ENCODE measurements at regions not wholly inside any gene's neighbourhood (a gene's known extent, or its start where the extent isn't known, plus 50 kb on each side); places are given as distances from the start of the nearest gene placed in this dataset.

GRCh38 chr6:169165561-169166300 is 87.9 kb downstream of the THBS2 start:
- Mint-ChIP-seq H3K9me3 (no peaks in the 10 kb centered on the region), H3K27ac (no peak overlapping the region), H3K36me3 (ENCODE audit: insufficient read depth) (no peaks in the 10 kb centered on the region), H3K4me1 (ENCODE audit: low read depth in 2 of 2) (no peaks in the 10 kb centered on the region), H3K27me3 (peaks cover 32 to 67% of the 10 kb centered on the region in 2 donors), H3K4me3 (no peak overlapping the region)
- no peak for DNase-seq
- ATAC-seq (replicated peaks) = no peak

- DNase-seq (no peak), ATAC-seq (replicated peaks) (no peak)
- Mint-ChIP-seq H3K4me3 (no peak overlapping the region), H3K36me3 (ENCODE audit: insufficient read depth) (no peaks in the 10 kb centered on the region), H3K9me3 (no peaks in the 10 kb centered on the region), H3K4me1 (ENCODE audit: low read depth in 2 of 2) (no peaks in the 10 kb centered on the region), H3K27me3 (peaks cover 25 to 61% of the 10 kb centered on the region in 2 donors), H3K27ac (no peak overlapping the region)
Measured at GRCh38 chr6:169164986-169165385, 88.7 kb downstream of the THBS2 start.

- no peaks in the 10 kb centered on the region for H3K4me1 Mint-ChIP-seq (ENCODE audit: low read depth in 2 of 2)
- peaks cover 25 to 59% of the 10 kb centered on the region in 2 donors for H3K27me3 Mint-ChIP-seq
- H3K9me3 Mint-ChIP-seq = no peaks in the 10 kb centered on the region
- no peak for ATAC-seq (replicated peaks)
- no peaks in the 10 kb centered on the region for H3K36me3 Mint-ChIP-seq (ENCODE audit: insufficient read depth)
- DNase-seq = no peak
- no peak overlapping the region for H3K27ac Mint-ChIP-seq
- no peak overlapping the region for H3K4me3 Mint-ChIP-seq
Measured at GRCh38 chr6:169164451-169164850, 89.2 kb downstream of the THBS2 start.

- Mint-ChIP-seq H3K4me3 (no peak overlapping the region), H3K4me1 (ENCODE audit: low read depth in 2 of 2) (no peaks in the 10 kb centered on the region), H3K36me3 (ENCODE audit: insufficient read depth) (no peaks in the 10 kb centered on the region), H3K27me3 (peaks cover 18 to 49% of the 10 kb centered on the region in 2 donors), H3K27ac (no peak overlapping the region), H3K9me3 (no peaks in the 10 kb centered on the region)
- ATAC-seq (replicated peaks) = no peak
- no peak for DNase-seq
Measured at GRCh38 chr6:169163411-169163901, 90.2 kb downstream of the THBS2 start.

GRCh38 chr6:169162752-169163407 is 90.8 kb downstream of the THBS2 start:
- Mint-ChIP-seq H3K27me3 (peaks cover 18 to 44% of the 10 kb centered on the region in 2 donors), H3K36me3 (ENCODE audit: insufficient read depth) (no peaks in the 10 kb centered on the region), H3K9me3 (no peaks in the 10 kb centered on the region), H3K27ac (no peak overlapping the region), H3K4me1 (ENCODE audit: low read depth in 2 of 2) (no peaks in the 10 kb centered on the region), H3K4me3 (no peak overlapping the region)
- ATAC-seq (replicated peaks) (no peak), DNase-seq (no peak)

GRCh38 chr6:169162249-169162648 is 91.4 kb downstream of the THBS2 start:
- Mint-ChIP-seq H3K27me3 (peaks cover 18 to 43% of the 10 kb centered on the region in 2 donors), H3K27ac (no peak overlapping the region), H3K9me3 (no peaks in the 10 kb centered on the region), H3K36me3 (ENCODE audit: insufficient read depth) (no peaks in the 10 kb centered on the region), H3K4me3 (no peak overlapping the region), H3K4me1 (ENCODE audit: low read depth in 2 of 2) (no peaks in the 10 kb centered on the region)
- no peak for ATAC-seq (replicated peaks)
- DNase-seq = no peak

- H3K9me3 Mint-ChIP-seq = no peaks in the 10 kb centered on the region
- H3K27ac Mint-ChIP-seq = no peak overlapping the region
- ATAC-seq (replicated peaks) (no peak), DNase-seq (no peak)
- H3K4me3 Mint-ChIP-seq = no peak overlapping the region
- peaks cover 18 to 47% of the 10 kb centered on the region in 2 donors for H3K27me3 Mint-ChIP-seq
- H3K4me1 Mint-ChIP-seq (ENCODE audit: low read depth in 2 of 2) = no peaks in the 10 kb centered on the region
- H3K36me3 Mint-ChIP-seq (ENCODE audit: insufficient read depth) = no peaks in the 10 kb centered on the region
Measured at GRCh38 chr6:169161572-169162167, 92.0 kb downstream of the THBS2 start.

- H3K4me3 Mint-ChIP-seq = no peak overlapping the region
- no peak for ATAC-seq (replicated peaks)
- no peaks in the 10 kb centered on the region for H3K36me3 Mint-ChIP-seq (ENCODE audit: insufficient read depth)
- H3K9me3 Mint-ChIP-seq = no peaks in the 10 kb centered on the region
- peaks cover 16 to 47% of the 10 kb centered on the region in 2 donors for H3K27me3 Mint-ChIP-seq
- H3K27ac Mint-ChIP-seq = no peak overlapping the region
- H3K4me1 Mint-ChIP-seq (ENCODE audit: low read depth in 2 of 2) = no peaks in the 10 kb centered on the region
- DNase-seq = no peak
Measured at GRCh38 chr6:169160855-169161560, 92.6 kb downstream of the THBS2 start.

- H3K9me3 Mint-ChIP-seq = no peaks in the 10 kb centered on the region
- H3K27me3 Mint-ChIP-seq = peaks cover 24 to 49% of the 10 kb centered on the region in 2 donors
- no peak for DNase-seq
Measured at GRCh38 chr6:169160091-169160854, 93.4 kb downstream of the THBS2 start.

GRCh38 chr6:169159331-169159730 is 94.3 kb downstream of the THBS2 start:
- Mint-ChIP-seq H3K4me1 (ENCODE audit: low read depth in 2 of 2) (no peaks in the 10 kb centered on the region), H3K27ac (no peak overlapping the region), H3K4me3 (no peak overlapping the region), H3K36me3 (ENCODE audit: insufficient read depth) (no peaks in the 10 kb centered on the region), H3K9me3 (no peaks in the 10 kb centered on the region), H3K27me3 (peaks cover 29 to 55% of the 10 kb centered on the region in 2 donors)
- ATAC-seq (replicated peaks) = no peak
- no peak for DNase-seq

More at GRCh38 chr6:169160091-169160854, 93.4 kb downstream of the THBS2 start:
- no peak overlapping the region for H3K27ac Mint-ChIP-seq
- no peak overlapping the region for H3K4me3 Mint-ChIP-seq
- no peak for ATAC-seq (replicated peaks)
- H3K36me3 Mint-ChIP-seq (ENCODE audit: insufficient read depth) = no peaks in the 10 kb centered on the region
- no peaks in the 10 kb centered on the region for H3K4me1 Mint-ChIP-seq (ENCODE audit: low read depth in 2 of 2)

GRCh38 chr6:169158691-169159090 is 95.0 kb downstream of the THBS2 start:
- Mint-ChIP-seq H3K36me3 (ENCODE audit: insufficient read depth) (no peaks in the 10 kb centered on the region), H3K4me1 (ENCODE audit: low read depth in 2 of 2) (no peaks in the 10 kb centered on the region), H3K9me3 (no peaks in the 10 kb centered on the region)

GRCh38 chr6:169158174-169158573 is 95.5 kb downstream of the THBS2 start:
- no peaks in the 10 kb centered on the region for H3K4me1 Mint-ChIP-seq (ENCODE audit: low read depth in 2 of 2)
- no peaks in the 10 kb centered on the region for H3K36me3 Mint-ChIP-seq (ENCODE audit: insufficient read depth)
- peaks cover 41 to 63% of the 10 kb centered on the region in 2 donors for H3K27me3 Mint-ChIP-seq
- DNase-seq = no peak
- H3K4me3 Mint-ChIP-seq = no peak overlapping the region
- ATAC-seq (replicated peaks) = no peak
- H3K9me3 Mint-ChIP-seq = no peaks in the 10 kb centered on the region
- H3K27ac Mint-ChIP-seq = no peak overlapping the region

More at GRCh38 chr6:169158691-169159090, 95.0 kb downstream of the THBS2 start:
- no peak overlapping the region for H3K4me3 Mint-ChIP-seq
- H3K27ac Mint-ChIP-seq = no peak overlapping the region
- ATAC-seq (replicated peaks) (no peak), DNase-seq (no peak)
- H3K27me3 Mint-ChIP-seq = peaks cover 36 to 61% of the 10 kb centered on the region in 2 donors

Data from effector memory CD8-positive, alpha-beta T cell (primary cell).